ENCODE measurements at regions not wholly inside any gene's neighbourhood (a gene's known extent, or its start where the extent isn't known, plus 50 kb on each side); places are given as distances from the start of the nearest gene placed in this dataset.

GRCh38 chr10:47082055-47082784 is 171.0 kb downstream of the PTPN20 start:
- TF ChIP-seq CTCF (IDR thresholded peaks at IDR 0.05), result no peak
- no peak for TF ChIP-seq POLR2A (IDR thresholded peaks at IDR 0.05)
- no peak for TF ChIP-seq EP300 (IDR thresholded peaks at IDR 0.05; ENCODE audit: low read depth)
- no peak for TF ChIP-seq POLR2AphosphoS5 (IDR thresholded peaks at IDR 0.05)
